ENCODE measurements at regions not wholly inside any gene's neighbourhood (a gene's known extent, or its start where the extent isn't known, plus 50 kb on each side); places are given as distances from the start of the nearest gene placed in this dataset.

- Histone ChIP-seq H3K27ac (no peak overlapping the region), H3K9me3 (ENCODE audit: control insufficient read depth, low read length) (no peaks in the 10 kb centered on the region), H3K4me1 (no peaks in the 10 kb centered on the region), H3K79me2 (no peaks in the 10 kb centered on the region), H3K9ac (no peak overlapping the region), H2AFZ (no peak overlapping the region), H3K36me3 (ENCODE audit: control insufficient read depth, insufficient read depth, low read length) (no peaks in the 10 kb centered on the region), H3K4me2 (ENCODE audit: low read length) (no peak overlapping the region), H3K27me3 (ENCODE audit: control insufficient read depth, insufficient read depth, low read length) (no peaks in the 10 kb centered on the region), H3K4me3 (ENCODE audit: low read depth, low read length) (no peak overlapping the region)
- TF ChIP-seq, protein P1, sequence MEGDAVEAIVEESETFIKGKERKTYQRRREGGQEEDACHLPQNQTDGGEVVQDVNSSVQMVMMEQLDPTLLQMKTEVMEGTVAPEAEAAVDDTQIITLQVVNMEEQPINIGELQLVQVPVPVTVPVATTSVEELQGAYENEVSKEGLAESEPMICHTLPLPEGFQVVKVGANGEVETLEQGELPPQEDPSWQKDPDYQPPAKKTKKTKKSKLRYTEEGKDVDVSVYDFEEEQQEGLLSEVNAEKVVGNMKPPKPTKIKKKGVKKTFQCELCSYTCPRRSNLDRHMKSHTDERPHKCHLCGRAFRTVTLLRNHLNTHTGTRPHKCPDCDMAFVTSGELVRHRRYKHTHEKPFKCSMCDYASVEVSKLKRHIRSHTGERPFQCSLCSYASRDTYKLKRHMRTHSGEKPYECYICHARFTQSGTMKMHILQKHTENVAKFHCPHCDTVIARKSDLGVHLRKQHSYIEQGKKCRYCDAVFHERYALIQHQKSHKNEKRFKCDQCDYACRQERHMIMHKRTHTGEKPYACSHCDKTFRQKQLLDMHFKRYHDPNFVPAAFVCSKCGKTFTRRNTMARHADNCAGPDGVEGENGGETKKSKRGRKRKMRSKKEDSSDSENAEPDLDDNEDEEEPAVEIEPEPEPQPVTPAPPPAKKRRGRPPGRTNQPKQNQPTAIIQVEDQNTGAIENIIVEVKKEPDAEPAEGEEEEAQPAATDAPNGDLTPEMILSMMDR (IDR thresholded peaks at IDR 0.05) = no peak
Measured at GRCh38 chr15:67917636-67918035, 77.8 kb upstream of the RNU6-1 start.

- H3K4me3 ChIP-seq (ENCODE audit: low read depth, low read length) = no peak overlapping the region
- no peak overlapping the region for H3K9ac ChIP-seq
- no peaks in the 10 kb centered on the region for H3K36me3 ChIP-seq (ENCODE audit: control insufficient read depth, insufficient read depth, low read length)
- no peaks in the 10 kb centered on the region for H3K79me2 ChIP-seq
- TF ChIP-seq, protein P1 (IDR thresholded peaks at IDR 0.05) = no peak
- H2AFZ ChIP-seq = no peak overlapping the region
- H3K27ac ChIP-seq = no peak overlapping the region
- no peaks in the 10 kb centered on the region for H3K9me3 ChIP-seq (ENCODE audit: control insufficient read depth, low read length)
- H3K4me2 ChIP-seq (ENCODE audit: low read length) = no peak overlapping the region
- H3K4me1 ChIP-seq = no peaks in the 10 kb centered on the region
- H3K27me3 ChIP-seq (ENCODE audit: control insufficient read depth, insufficient read depth, low read length) = no peaks in the 10 kb centered on the region
Measured at GRCh38 chr15:67918205-67918861, 78.5 kb upstream of the RNU6-1 start.

GRCh38 chr15:67920524-67921240 is 80.8 kb upstream of the RNU6-1 start:
- TF ChIP-seq, protein P1 (IDR thresholded peaks at IDR 0.05) = no peak
- Histone ChIP-seq H3K36me3 (ENCODE audit: control insufficient read depth, insufficient read depth, low read length) (no peaks in the 10 kb centered on the region), H3K27me3 (ENCODE audit: control insufficient read depth, insufficient read depth, low read length) (no peaks in the 10 kb centered on the region), H3K27ac (no peak overlapping the region), H3K4me2 (ENCODE audit: low read length) (no peak overlapping the region), H3K4me3 (ENCODE audit: low read depth, low read length) (no peak overlapping the region), H2AFZ (no peak overlapping the region), H3K9me3 (ENCODE audit: control insufficient read depth, low read length) (no peaks in the 10 kb centered on the region), H3K9ac (no peak overlapping the region), H3K4me1 (no peaks in the 10 kb centered on the region), H3K79me2 (no peaks in the 10 kb centered on the region)

GRCh38 chr15:67922106-67922675 is 82.3 kb upstream of the RNU6-1 start:
- H3K9ac ChIP-seq = no peak overlapping the region
- H3K9me3 ChIP-seq (ENCODE audit: control insufficient read depth, low read length) = no peaks in the 10 kb centered on the region
- H3K27ac ChIP-seq = no peak overlapping the region
- no peaks in the 10 kb centered on the region for H3K36me3 ChIP-seq (ENCODE audit: control insufficient read depth, insufficient read depth, low read length)
- TF ChIP-seq, protein P1 (IDR thresholded peaks at IDR 0.05) = no peak
- no peak overlapping the region for H2AFZ ChIP-seq
- H3K79me2 ChIP-seq = no peaks in the 10 kb centered on the region
- no peak overlapping the region for H3K4me3 ChIP-seq (ENCODE audit: low read depth, low read length)
- H3K27me3 ChIP-seq (ENCODE audit: control insufficient read depth, insufficient read depth, low read length) = no peaks in the 10 kb centered on the region
- no peaks in the 10 kb centered on the region for H3K4me1 ChIP-seq
- no peak overlapping the region for H3K4me2 ChIP-seq (ENCODE audit: low read length)

Data from parathyroid adenoma (tissue), 2 donors.